Cerebellar nuclear complex (tissue), 1 donor: ENCODE measurements at regions not wholly inside any gene's neighbourhood (a gene's known extent, or its start where the extent isn't known, plus 50 kb on each side); places are given as distances from the start of the nearest gene placed in this dataset.

Source experiments
- DNase-seq, 2 experiments: peaks; one replicate each; lab custom pipeline; 2025; lab: John Stamatoyannopoulos, UW

DNA sequence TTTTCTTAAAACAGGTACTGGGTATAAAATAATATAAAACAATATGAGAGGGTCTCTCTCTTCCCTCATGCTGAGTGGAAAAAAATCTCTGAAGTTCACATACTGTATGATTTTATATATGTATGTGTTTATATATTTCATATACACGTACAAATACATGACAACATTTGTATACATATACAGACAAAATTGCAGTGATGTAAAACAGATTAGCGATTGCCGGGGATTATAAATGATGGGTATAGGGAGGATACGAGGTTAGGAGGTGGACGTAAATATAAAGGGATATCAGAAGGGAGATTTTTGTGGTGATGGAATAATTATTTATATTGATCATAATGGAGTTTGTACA is 194.8 kb upstream of the PRSS16 start:
- no peak for DNase-seq

- no peak for DNase-seq
Measured at GRCh38 chr6:27053738-27054137, 193.8 kb upstream of the PRSS16 start.

DNA sequence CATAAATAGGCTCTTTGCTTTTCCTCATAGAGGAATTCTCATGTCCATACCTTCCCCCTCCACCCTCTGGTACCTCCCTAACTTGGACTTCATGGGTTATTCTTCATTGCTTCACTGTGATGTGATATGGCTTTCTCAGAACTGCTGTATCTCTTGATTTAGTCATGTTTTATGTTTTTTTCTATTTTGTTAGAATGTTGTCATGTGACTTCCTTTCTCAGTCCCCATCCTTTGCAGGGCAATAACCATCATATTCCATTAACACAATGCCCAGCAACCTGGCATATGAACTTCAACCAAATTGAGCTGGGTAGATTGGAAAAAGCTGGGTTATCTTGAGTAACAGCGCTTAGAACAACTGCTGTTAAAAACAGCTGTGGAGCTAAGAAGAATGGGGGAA is 190.9 kb upstream of the PRSS16 start:
- DNase-seq = no peak

DNA sequence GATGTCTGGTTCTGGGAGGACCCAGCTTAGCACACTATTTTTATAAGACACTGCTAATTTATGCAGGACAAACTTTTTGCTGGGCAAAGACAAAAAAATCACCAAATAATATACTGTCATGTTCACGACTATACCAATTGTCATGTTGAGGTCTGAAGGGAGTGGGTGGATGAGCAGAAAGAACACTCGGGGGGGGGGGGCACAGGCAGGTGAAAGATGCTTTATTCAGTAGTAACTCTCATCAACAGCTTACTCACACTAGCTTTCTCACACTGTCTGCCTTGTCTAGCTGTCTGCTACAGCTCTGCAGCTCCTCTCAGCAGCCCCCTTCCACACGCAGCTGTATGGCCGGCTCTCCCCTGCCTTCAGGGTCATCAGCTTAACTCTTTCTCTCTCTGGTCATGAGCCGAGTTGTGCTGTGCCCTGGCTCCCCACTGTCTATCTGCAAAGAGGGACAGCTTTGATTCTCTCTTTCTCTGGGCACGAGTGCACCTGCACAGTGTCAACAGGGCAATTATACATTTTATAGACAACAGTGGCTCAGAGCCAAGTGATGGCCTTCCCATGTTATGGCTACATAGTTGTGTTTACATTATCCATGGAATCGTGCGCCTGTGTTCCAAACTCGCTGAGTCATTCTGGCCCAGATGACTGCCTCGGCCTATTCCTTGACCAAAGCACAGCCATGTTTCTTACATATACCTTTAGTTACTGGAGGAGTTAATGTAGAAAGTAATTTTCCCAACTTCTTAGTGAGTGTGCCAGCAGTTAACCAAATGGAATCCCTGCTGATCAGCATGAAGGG is 187.7 kb upstream of the PRSS16 start:
- DNase-seq = no peak

GRCh38 chr6:27061235-27061993 is 186.1 kb upstream of the PRSS16 start:
- DNase-seq = no peak

- no peak for DNase-seq
Measured at GRCh38 chr6:27062755-27063154, 184.7 kb upstream of the PRSS16 start.

DNA sequence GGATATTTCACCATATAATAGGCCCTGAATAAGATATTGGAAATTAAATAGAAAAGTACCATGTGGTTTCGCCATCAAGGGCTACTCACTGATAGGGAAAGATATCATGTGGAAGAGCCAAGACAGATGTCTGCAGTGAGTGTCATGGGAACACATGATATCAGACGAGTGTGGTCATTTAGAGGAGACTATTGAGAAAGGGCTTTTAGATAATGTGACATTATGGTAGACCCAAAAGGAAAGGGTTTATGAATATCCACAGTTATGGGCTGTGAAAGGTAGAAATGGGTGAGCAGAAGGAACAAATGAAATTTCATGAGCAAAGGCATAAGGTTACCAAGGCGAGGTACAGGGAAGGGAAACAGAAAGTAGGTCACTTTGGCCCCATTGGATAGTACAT is 182.3 kb upstream of the PRSS16 start:
- no peak for DNase-seq

- no peak for DNase-seq
Measured at GRCh38 chr6:27066381-27066780, 181.1 kb upstream of the PRSS16 start.

- DNase-seq = no peak
Measured at GRCh38 chr6:27066802-27067201, 180.7 kb upstream of the PRSS16 start.

DNA sequence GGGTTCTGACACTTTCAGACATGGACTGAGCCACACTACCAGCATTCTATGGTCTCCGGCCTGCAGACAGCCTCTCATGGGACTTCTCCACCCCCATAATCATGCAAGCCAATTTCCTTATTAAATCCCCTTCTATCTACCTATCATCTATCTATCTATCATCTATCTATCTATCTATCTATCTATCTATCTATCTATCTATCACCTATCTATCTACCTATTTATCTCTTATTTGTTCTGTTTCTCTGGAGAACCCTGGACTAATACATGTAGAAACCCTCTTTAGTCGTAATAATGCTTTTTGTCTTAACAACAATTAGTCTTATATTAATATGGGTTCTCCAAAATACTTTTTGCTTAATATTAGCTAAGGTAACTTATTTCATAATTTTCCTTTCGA is 174.1 kb upstream of the PRSS16 start:
- no peak for DNase-seq

DNA sequence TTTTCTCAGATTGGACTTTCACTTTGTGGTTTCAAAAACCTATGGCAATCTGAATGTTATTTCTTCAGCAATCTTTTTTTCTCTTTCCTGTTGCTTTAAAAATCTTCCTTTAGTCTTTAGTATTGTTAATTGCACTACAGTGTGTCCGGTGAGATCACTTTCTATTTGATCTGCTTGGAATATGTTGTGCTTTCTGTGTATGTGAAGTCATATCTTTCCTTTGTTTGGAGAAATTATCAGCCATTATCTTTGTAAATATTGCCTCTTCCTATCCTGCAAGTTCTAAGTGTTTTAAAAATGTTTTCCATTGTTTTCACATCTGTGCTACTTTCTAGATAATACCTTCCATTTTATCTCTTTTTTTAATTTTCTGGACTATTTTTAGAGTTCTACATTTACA is 171.4 kb upstream of the PRSS16 start:
- no peak for DNase-seq

GRCh38 chr6:27078734-27079357 is 168.7 kb upstream of the PRSS16 start:
- no peak for DNase-seq

- no peak for DNase-seq
Measured at GRCh38 chr6:27081188-27081587, 166.3 kb upstream of the PRSS16 start.

GRCh38 chr6:27081931-27082330 is 165.6 kb upstream of the PRSS16 start:
- no peak for DNase-seq

- DNase-seq = no peak
Measured at GRCh38 chr6:27088068-27088467, 159.4 kb upstream of the PRSS16 start.

GRCh38 chr6:27091661-27092315 is 155.7 kb upstream of the PRSS16 start:
- no peak for DNase-seq

- no peak for DNase-seq
Measured at GRCh38 chr6:27092316-27092692, 155.2 kb upstream of the PRSS16 start.

GRCh38 chr6:27095914-27096313 is 151.6 kb upstream of the PRSS16 start:
- DNase-seq = no peak

DNA sequence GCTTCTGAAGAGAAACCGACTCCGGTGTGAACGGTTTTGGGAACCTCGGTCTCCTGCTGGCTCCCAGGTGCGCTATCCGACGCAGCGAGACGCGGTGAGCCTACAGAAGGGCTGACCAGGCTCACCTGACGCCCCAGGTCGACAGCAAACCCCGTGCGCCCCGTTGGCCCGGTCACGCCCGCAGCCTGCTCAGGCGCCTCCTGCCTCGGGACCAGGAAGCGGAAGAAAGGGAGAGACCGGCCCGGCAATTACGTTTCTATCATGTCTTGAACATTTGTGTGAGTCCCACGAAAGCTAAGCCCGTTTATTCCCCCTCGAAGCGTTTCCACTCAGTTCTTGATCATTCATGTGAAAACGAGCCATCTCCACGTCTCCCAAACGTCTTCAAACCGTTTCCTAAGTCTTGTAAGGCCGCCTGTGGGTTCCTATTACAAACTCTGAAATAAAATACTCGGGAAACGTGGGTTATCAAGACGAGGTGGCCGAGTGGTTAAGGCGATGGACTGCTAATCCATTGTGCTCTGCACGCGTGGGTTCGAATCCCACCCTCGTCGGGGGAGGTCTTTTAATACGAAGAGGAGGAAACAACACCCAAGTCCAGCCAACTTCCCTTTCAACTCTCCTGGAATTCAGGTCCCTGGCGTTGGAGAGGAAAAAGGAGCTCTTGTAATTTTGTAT is 150.5 kb upstream of the PRSS16 start:
- DNase-seq = no peak

GRCh38 chr6:27098956-27099355 is 148.5 kb upstream of the PRSS16 start:
- DNase-seq = no peak

DNA sequence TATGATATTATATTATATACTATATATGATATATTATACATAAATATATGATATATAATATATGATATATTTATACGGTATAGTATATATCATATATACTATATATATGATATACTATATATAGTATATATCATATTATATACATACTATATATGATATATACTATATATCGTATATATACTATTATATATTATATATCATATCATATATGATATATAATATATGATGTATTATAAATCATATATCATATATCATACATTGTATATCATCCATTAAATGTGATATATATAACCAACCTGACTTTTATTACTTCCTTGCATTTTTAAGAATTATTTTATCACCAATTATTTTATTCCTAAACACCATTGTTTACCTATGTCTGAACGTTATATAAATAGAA is 146.6 kb upstream of the PRSS16 start:
- no peak for DNase-seq

GRCh38 chr6:27101824-27102223 is 145.7 kb upstream of the PRSS16 start:
- no peak for DNase-seq
